ENCODE measurements at regions not wholly inside any gene's neighbourhood (a gene's known extent, or its start where the extent isn't known, plus 50 kb on each side); places are given as distances from the start of the nearest gene placed in this dataset.
A peak's percentile ranks its signal among the peaks of the same experiment; 100 is the strongest.
"Not testable (repeated sequence)": the region's sequence is repeated elsewhere in the genome, so short reads cannot be mapped to it uniquely, and the experiment has no call there.

- DNase-seq (ENCODE audit: low read depth) = no peak
Observed at GRCh38 chr21:15306271-15306670, 241.5 kb upstream of the NRIP1 start.

GRCh38 chr21:15308333-15308732, 243.5 kb upstream of the NRIP1 start:
- no peak for DNase-seq (ENCODE audit: low read depth)

- peak; percentile 46 for DNase-seq (ENCODE audit: low read depth)
Observed at GRCh38 chr21:15309022-15309590, 244.3 kb upstream of the NRIP1 start.

GRCh38 chr21:15309721-15310120, 244.9 kb upstream of the NRIP1 start:
- peak; percentile 13 for DNase-seq (ENCODE audit: low read depth)

GRCh38 chr21:15311510-15311909, 246.7 kb upstream of the NRIP1 start:
- DNase-seq (ENCODE audit: low read depth) = no peak

GRCh38 chr21:15317034-15317433, 252.2 kb upstream of the NRIP1 start:
- DNase-seq (ENCODE audit: low read depth) = not testable (repeated sequence)

- no peak for DNase-seq (ENCODE audit: low read depth)
Observed at GRCh38 chr21:15319727-15320126, 254.9 kb upstream of the NRIP1 start.

GRCh38 chr21:15324542-15324941, 259.7 kb upstream of the NRIP1 start:
- DNase-seq (ENCODE audit: low read depth) = no peak

GRCh38 chr21:15326032-15326867, 261.4 kb upstream of the NRIP1 start:
- DNase-seq (ENCODE audit: low read depth) = no peak

GRCh38 chr21:15327637-15328265, 263.0 kb upstream of the NRIP1 start:
- DNase-seq (ENCODE audit: low read depth) = no peak

- no peak for DNase-seq (ENCODE audit: low read depth)
Observed at GRCh38 chr21:15329191-15329590, 264.4 kb upstream of the NRIP1 start.

- DNase-seq (ENCODE audit: low read depth) = no peak
Observed at GRCh38 chr21:15330872-15331271, 266.1 kb upstream of the NRIP1 start.

GRCh38 chr21:15332572-15332971, 267.8 kb upstream of the NRIP1 start:
- DNase-seq (ENCODE audit: low read depth) = no peak

- no peak for DNase-seq (ENCODE audit: low read depth)
Observed at GRCh38 chr21:15333136-15333710, 268.4 kb upstream of the NRIP1 start.

GRCh38 chr21:15333951-15334350, 269.2 kb upstream of the NRIP1 start:
- DNase-seq (ENCODE audit: low read depth) = peak; percentile 49

- DNase-seq (ENCODE audit: low read depth) = no peak
Observed at GRCh38 chr21:15343066-15343465, 278.3 kb upstream of the NRIP1 start.

- no peak for DNase-seq (ENCODE audit: low read depth)
Observed at GRCh38 chr21:15352009-15352408, 287.2 kb upstream of the NRIP1 start.

- no peak for DNase-seq (ENCODE audit: low read depth)
Observed at GRCh38 chr21:15353546-15353945, 288.7 kb upstream of the NRIP1 start.

- no peak for DNase-seq (ENCODE audit: low read depth)
Observed at GRCh38 chr21:15354516-15354915, 289.7 kb upstream of the NRIP1 start.

- DNase-seq (ENCODE audit: low read depth) = no peak
Observed at GRCh38 chr21:15355066-15355465, 290.3 kb upstream of the NRIP1 start.

GRCh38 chr21:15359251-15359650, 294.5 kb upstream of the NRIP1 start:
- DNase-seq (ENCODE audit: low read depth) = no peak

- DNase-seq (ENCODE audit: low read depth) = no peak
Observed at GRCh38 chr21:15362458-15362857, 297.7 kb upstream of the NRIP1 start.
